Activated T-cell treated with anti-CD3 and anti-CD28 coated beads, Interleukin-2, amount 50 U/mL, for 72 hours (primary cell): ENCODE measurements at regions not wholly inside any gene's neighbourhood (a gene's known extent, or its start where the extent isn't known, plus 50 kb on each side); places are given as distances from the start of the nearest gene placed in this dataset.

Experiments
- ATAC-seq, 2 donors: fragments of 150-1000 bp; cut with Tn5 transposase; replicated peaks in 1 of 2; 2 replicates each; pipeline ENCODE4 v1.10.0; 2021; ENCODE audit warnings: moderate library complexity in 2 of 2, mild to moderate bottlenecking in 1 of 2
- DNase-seq, 2 donors: peaks; one replicate each; pipeline ENCODE4 v3.0.0; 2021 to 2022; ENCODE audit warnings: mixed read lengths in 1 of 2
- H3K27ac Mint-ChIP-seq: one replicate; pipeline ENCODE4 v1.8.0; 2022; ENCODE audit warnings: mild to moderate bottlenecking, moderate library complexity, mixed read lengths
- H3K27me3 Mint-ChIP-seq: one replicate; pipeline ENCODE4 v1.8.0; 2022; ENCODE audit warnings: low read depth, mixed read lengths
- H3K36me3 Mint-ChIP-seq, 2 donors: one replicate each; pipeline ENCODE4 v1.8.0; 2022; ENCODE audit warnings: mixed read lengths in 2 of 2, mild to moderate bottlenecking in 1 of 2; ENCODE audit not compliant: insufficient read depth in 2 of 2
- H3K4me1 Mint-ChIP-seq: one replicate; pipeline ENCODE4 v1.8.0; 2022; ENCODE audit warnings: low read depth, mixed read lengths
- H3K4me3 Mint-ChIP-seq, 2 donors: one replicate each; pipeline ENCODE4 v1.8.0; 2022; ENCODE audit warnings: mild to moderate bottlenecking in 2 of 2, mixed read lengths in 2 of 2, moderate library complexity in 2 of 2
- H3K9me3 Mint-ChIP-seq, 2 donors: one replicate each; pipeline ENCODE4 v1.8.0; 2022; ENCODE audit warnings: mixed read lengths in 2 of 2

DNA sequence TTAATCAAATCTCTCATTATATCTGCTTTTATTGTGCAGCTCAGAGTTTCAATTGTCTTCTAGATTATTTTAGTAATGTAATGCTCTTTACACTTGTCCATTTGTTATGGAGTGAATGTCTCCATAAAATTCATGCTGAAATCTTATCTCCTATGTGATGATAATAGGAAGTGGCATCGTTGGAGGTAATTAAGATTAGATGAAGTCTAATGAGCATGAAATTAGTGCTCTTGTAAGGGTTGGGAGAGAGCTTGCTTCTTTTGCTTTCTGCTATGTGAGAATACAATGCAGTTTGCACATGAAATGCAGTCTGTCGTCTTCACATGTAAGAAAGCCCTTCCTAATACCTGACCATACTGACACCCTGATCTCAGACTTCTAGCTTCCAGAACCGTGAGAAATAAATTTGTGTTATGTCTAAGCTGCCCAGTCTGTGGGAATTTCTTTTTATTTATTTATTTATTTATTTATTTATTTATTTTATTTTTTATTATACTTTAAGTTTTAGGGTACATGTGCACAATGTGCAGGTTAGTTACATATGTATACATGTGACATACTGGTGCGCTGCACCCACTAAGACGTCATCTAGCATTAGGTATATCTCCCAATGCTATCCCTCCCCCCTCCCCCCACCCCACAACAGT lies 1399.2 kb upstream of the CDH6 start:
- H3K27ac Mint-ChIP-seq = no peak overlapping the region
- no peaks in the 10 kb centered on the region for H3K27me3 Mint-ChIP-seq
- H3K4me1 Mint-ChIP-seq = no peaks in the 10 kb centered on the region
- no peaks in the 10 kb centered on the region for H3K9me3 Mint-ChIP-seq
- ATAC-seq (no peak), DNase-seq (no peak)
- no peak overlapping the region for H3K4me3 Mint-ChIP-seq
- H3K36me3 Mint-ChIP-seq = no peaks in the 10 kb centered on the region

DNA sequence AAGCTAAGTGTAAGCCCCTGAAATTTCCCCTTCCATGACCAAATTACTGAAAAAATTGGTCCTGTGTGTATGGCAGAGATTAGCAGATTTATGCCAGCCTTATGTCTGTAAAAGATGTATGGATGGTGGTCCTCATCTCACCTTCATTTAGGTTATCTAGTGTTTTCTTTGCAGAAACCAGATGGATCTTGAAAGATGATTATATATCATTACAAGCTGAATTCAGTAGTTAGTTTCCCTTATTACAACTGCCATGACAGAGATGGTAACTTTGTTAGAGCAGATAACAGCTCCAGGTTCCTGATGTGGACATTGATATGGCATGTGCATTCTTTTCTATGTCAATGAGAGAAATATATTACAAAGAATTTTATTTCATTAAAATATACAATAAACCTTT lies 1403.2 kb upstream of the CDH6 start:
- peaks cover 5 to 7% of the 10 kb centered on the region in 2 donors for H3K9me3 Mint-ChIP-seq
- no peaks in the 10 kb centered on the region for H3K27me3 Mint-ChIP-seq
- no peak overlapping the region for H3K27ac Mint-ChIP-seq
- H3K4me3 Mint-ChIP-seq = no peak overlapping the region
- ATAC-seq (no peak), DNase-seq (no peak)
- no peaks in the 10 kb centered on the region for H3K4me1 Mint-ChIP-seq
- no peaks in the 10 kb centered on the region for H3K36me3 Mint-ChIP-seq

- no peak for DNase-seq
- no peak overlapping the region for H3K4me3 Mint-ChIP-seq
- H3K9me3 Mint-ChIP-seq = peaks cover 6 to 7% of the 10 kb centered on the region in 2 donors
- H3K4me1 Mint-ChIP-seq = no peaks in the 10 kb centered on the region
- H3K27ac Mint-ChIP-seq = no peak overlapping the region
- no peaks in the 10 kb centered on the region for H3K27me3 Mint-ChIP-seq
- H3K36me3 Mint-ChIP-seq = peaks cover 0 to 3% of the 10 kb centered on the region in 2 donors
- ATAC-seq = no peak
Measured at GRCh38 chr5:29780401-29780800, 1413.1 kb upstream of the CDH6 start.

DNA sequence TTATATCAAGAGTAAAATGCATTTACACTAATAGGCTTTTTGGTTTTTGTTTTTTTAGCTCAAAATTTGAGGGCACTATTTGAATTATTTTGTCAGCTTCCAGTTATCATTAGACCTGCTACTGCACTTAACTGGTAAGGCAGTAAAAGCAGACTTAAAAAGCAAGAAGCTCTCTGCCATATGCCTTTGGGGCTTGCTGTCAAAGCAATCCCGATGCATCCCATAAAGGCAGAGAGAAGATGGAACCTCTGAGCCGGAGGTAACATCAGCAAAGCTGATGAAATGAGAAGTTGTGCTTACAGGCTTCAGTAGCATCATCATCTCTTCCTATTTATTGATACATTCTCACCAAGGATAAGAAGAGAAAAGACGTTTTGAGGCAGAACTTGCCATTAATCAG lies 1414.3 kb upstream of the CDH6 start:
- peaks cover 2% of the 10 kb centered on the region in 2 donors for H3K9me3 Mint-ChIP-seq
- no peak for DNase-seq

DNA sequence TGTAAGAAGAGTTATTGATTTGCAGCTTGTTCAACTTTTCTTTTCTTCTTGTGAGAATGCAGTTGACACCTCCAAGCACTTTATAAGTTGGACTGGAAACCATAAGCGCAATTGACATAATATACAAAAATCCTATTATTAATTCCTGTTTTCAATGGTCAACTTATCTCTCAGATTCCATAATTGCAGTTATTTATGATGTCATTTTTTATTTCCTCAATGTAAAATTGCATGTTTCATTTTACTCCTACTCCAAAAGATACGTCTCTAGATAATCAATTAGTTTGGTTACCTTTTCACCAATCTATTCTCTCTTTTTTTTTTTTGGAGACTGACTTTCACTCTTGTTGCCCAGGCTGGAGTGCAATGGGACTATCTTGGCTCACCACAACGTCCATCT lies 1416.1 kb upstream of the CDH6 start:
- H3K9me3 Mint-ChIP-seq = peaks cover 2 to 6% of the 10 kb centered on the region in 2 donors
- DNase-seq (no peak), ATAC-seq (no peak)
- H3K4me3 Mint-ChIP-seq = no peak overlapping the region
- no peaks in the 10 kb centered on the region for H3K4me1 Mint-ChIP-seq
- no peak overlapping the region for H3K27ac Mint-ChIP-seq
- no peaks in the 10 kb centered on the region for H3K36me3 Mint-ChIP-seq
- H3K27me3 Mint-ChIP-seq = no peaks in the 10 kb centered on the region

More for the DNA sequence above, 1414.3 kb upstream of the CDH6 start:
- H3K4me1 Mint-ChIP-seq = no peaks in the 10 kb centered on the region
- no peaks in the 10 kb centered on the region for H3K36me3 Mint-ChIP-seq
- no peaks in the 10 kb centered on the region for H3K27me3 Mint-ChIP-seq
- no peak for ATAC-seq
- no peak overlapping the region for H3K27ac Mint-ChIP-seq
- H3K4me3 Mint-ChIP-seq = no peak overlapping the region

GRCh38 chr5:29770936-29771335 lies 1422.5 kb upstream of the CDH6 start:
- Mint-ChIP-seq H3K36me3 (no peaks in the 10 kb centered on the region), H3K9me3 (peaks cover 0 to 8% of the 10 kb centered on the region in 2 donors), H3K27ac (no peak overlapping the region), H3K4me3 (no peak overlapping the region), H3K27me3 (no peaks in the 10 kb centered on the region), H3K4me1 (no peaks in the 10 kb centered on the region)
- ATAC-seq (no peak), DNase-seq (no peak)

- Mint-ChIP-seq H3K36me3 (no peaks in the 10 kb centered on the region), H3K27me3 (no peaks in the 10 kb centered on the region), H3K9me3 (peaks cover 2 to 10% of the 10 kb centered on the region in 2 donors), H3K27ac (no peak overlapping the region), H3K4me1 (no peaks in the 10 kb centered on the region), H3K4me3 (no peak overlapping the region)
- DNase-seq = no peak
- no peak for ATAC-seq
Measured at GRCh38 chr5:29769474-29769873, 1424.0 kb upstream of the CDH6 start.

- no peak for DNase-seq
- H3K27ac Mint-ChIP-seq = no peak overlapping the region
- no peak for ATAC-seq
- H3K36me3 Mint-ChIP-seq = no peaks in the 10 kb centered on the region
- H3K27me3 Mint-ChIP-seq = no peaks in the 10 kb centered on the region
- no peak overlapping the region for H3K4me3 Mint-ChIP-seq
- H3K9me3 Mint-ChIP-seq = peaks cover 9 to 19% of the 10 kb centered on the region in 2 donors
- no peaks in the 10 kb centered on the region for H3K4me1 Mint-ChIP-seq
Measured at GRCh38 chr5:29758986-29759421, 1434.5 kb upstream of the CDH6 start.

- DNase-seq (no peak), ATAC-seq (no peak)
- Mint-ChIP-seq H3K36me3 (no peaks in the 10 kb centered on the region), H3K27ac (no peak overlapping the region), H3K4me3 (no peak overlapping the region), H3K4me1 (no peaks in the 10 kb centered on the region), H3K27me3 (no peaks in the 10 kb centered on the region), H3K9me3 (peaks cover 2 to 6% of the 10 kb centered on the region in 2 donors)
Measured at GRCh38 chr5:29750453-29750852, 1443.0 kb upstream of the CDH6 start.

- no peak overlapping the region for H3K4me3 Mint-ChIP-seq
- H3K27me3 Mint-ChIP-seq = no peaks in the 10 kb centered on the region
- H3K4me1 Mint-ChIP-seq = no peaks in the 10 kb centered on the region
- no peak overlapping the region for H3K27ac Mint-ChIP-seq
- peaks cover 9 to 17% of the 10 kb centered on the region in 2 donors for H3K9me3 Mint-ChIP-seq
- DNase-seq (no peak), ATAC-seq (no peak)
- H3K36me3 Mint-ChIP-seq = no peaks in the 10 kb centered on the region
Measured at GRCh38 chr5:29744618-29745017, 1448.9 kb upstream of the CDH6 start.

- H3K27ac Mint-ChIP-seq = no peak overlapping the region
- H3K9me3 Mint-ChIP-seq = peaks cover 8 to 9% of the 10 kb centered on the region in 2 donors
- no peaks in the 10 kb centered on the region for H3K4me1 Mint-ChIP-seq
- no peak overlapping the region for H3K4me3 Mint-ChIP-seq
- no peak for DNase-seq
- no peaks in the 10 kb centered on the region for H3K36me3 Mint-ChIP-seq
- ATAC-seq = no peak
- no peaks in the 10 kb centered on the region for H3K27me3 Mint-ChIP-seq
Measured at GRCh38 chr5:29720954-29721353, 1472.5 kb upstream of the CDH6 start.

DNA sequence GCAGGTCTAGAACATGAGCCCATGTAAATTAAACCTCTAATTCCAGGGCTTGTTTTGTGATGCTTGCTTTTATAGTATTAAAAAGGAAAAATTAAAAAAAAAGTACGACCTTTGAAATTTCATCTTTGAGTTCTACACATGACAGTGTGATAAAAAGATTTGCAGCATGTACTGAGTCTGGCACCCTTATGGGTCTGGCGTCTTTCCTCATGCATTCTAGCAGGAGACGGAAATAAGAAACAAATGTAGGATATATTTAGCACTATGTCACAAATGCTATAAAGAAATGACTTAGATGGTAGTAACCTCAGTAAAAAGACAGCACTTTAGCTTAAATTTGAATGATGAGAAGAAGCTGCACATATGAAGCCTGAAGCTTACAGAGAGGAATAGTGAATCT lies 1474.3 kb upstream of the CDH6 start:
- no peaks in the 10 kb centered on the region for H3K4me1 Mint-ChIP-seq
- H3K9me3 Mint-ChIP-seq = peaks cover 9 to 11% of the 10 kb centered on the region in 2 donors
- no peaks in the 10 kb centered on the region for H3K36me3 Mint-ChIP-seq
- no peak for DNase-seq
- H3K4me3 Mint-ChIP-seq = no peak overlapping the region
- no peak for ATAC-seq
- no peaks in the 10 kb centered on the region for H3K27me3 Mint-ChIP-seq
- no peak overlapping the region for H3K27ac Mint-ChIP-seq

DNA sequence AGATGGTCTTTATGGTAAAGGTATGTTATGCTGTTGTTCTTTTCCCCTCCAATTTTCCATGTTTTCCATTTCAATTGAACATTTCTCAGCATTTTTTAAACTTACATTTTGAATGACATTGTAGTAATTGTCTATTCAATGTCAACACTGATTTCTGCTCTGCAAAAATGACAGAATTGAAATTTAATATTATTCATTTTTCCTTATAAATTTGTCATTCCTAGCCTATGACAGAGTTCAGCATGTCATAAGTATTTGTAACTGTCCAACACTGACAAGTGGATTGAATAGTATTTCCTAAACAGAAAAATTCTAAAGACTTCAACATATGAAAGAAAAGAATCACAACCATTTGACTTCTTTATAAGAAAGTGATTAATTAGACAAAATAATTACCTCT lies 1478.3 kb upstream of the CDH6 start:
- Mint-ChIP-seq H3K9me3 (peaks cover 14 to 20% of the 10 kb centered on the region in 2 donors), H3K27ac (no peak overlapping the region), H3K4me3 (no peak overlapping the region), H3K36me3 (peaks cover 2 to 3% of the 10 kb centered on the region in 2 donors), H3K4me1 (no peaks in the 10 kb centered on the region), H3K27me3 (no peaks in the 10 kb centered on the region)
- DNase-seq (no peak), ATAC-seq (no peak)

DNA sequence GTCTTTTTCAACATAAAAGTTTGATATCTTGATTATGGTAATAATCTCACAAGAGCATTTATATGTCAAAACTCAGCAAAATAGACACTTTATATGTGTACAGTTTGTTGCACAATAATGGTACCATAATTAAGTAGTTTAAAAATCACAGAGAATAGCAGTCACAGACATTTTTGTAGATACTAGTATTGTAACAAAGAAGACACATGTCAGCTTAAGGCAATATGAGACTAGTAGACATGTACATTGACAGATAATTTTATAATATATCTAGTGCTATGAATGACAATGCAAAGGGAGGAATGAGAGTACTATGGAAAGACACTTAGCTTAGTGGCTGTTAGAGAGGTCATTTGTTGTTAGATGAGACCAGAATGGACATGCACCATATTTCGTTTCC lies 1490.6 kb upstream of the CDH6 start:
- ATAC-seq (no peak), DNase-seq (no peak)
- Mint-ChIP-seq H3K4me3 (no peak overlapping the region), H3K9me3 (peaks cover 4 to 15% of the 10 kb centered on the region in 2 donors), H3K27ac (no peak overlapping the region), H3K36me3 (no peaks in the 10 kb centered on the region), H3K4me1 (no peaks in the 10 kb centered on the region), H3K27me3 (no peaks in the 10 kb centered on the region)
